AG04450 (cell line): ENCODE measurements at regions not wholly inside any gene's neighbourhood (a gene's known extent, or its start where the extent isn't known, plus 50 kb on each side); places are given as distances from the start of the nearest gene placed in this dataset.

ENCODE experiments used
- CTCF ChIA-PET: fragments of 300-600, 350-600 bp; formaldehyde crosslinking; extraction: SDS; loops from one replicate; lab custom pipeline; 2022; ENCODE audit warnings: antibody characterized with exemption, inconsistent platforms; lab: Charles Lee
- POLR2A ChIA-PET: fragments of 350-600 bp; formaldehyde crosslinking; extraction: SDS; loops from one replicate; lab custom pipeline; 2021; ENCODE audit warnings: antibody characterized with exemption, inconsistent platforms; lab: Yijun Ruan, JAX
- DNase-seq: peaks from one replicate; pipeline ENCODE4 v3.0.0-alpha.2; 2011; ENCODE audit warnings: low read depth, low spot score
- H3K27ac ChIP-seq: one replicate; pipeline ENCODE4 v1.5.1; 2012; ENCODE audit warnings: low read depth, low read length, control low read depth
- H3K27me3 ChIP-seq: one replicate; pipeline ENCODE4 v1.6.0; 2012; ENCODE audit warnings: low read length; ENCODE audit not compliant: control insufficient read depth, insufficient read depth
- H3K4me3 ChIP-seq: 2 replicates; pipeline ENCODE4 v1.5.1; 2011; ENCODE audit warnings: mild to moderate bottlenecking, low read depth, low read length, control low read depth
- H3K9me3 ChIP-seq: 2 replicates; pipeline ENCODE4 v1.5.1; 2012; ENCODE audit warnings: low read length; ENCODE audit not compliant: control insufficient read depth, insufficient read depth
- CTCF ChIP-seq: IDR thresholded peaks from 2 replicates; pipeline ENCODE4 v1.5.1; 2011; ENCODE audit warnings: low read depth, low read length, control low read depth, inconsistent platforms

- no peak for TF ChIP-seq CTCF
- Histone ChIP-seq H3K9me3 (peaks cover 9% of the 10 kb centered on the region; the same call in 1 of the 2 replicates), H3K27me3 (no peaks in the 10 kb centered on the region), H3K4me3 (no peak overlapping the region), H3K27ac (no peak overlapping the region)
- POLR2A ChIA-PET, result no interaction called here
- no peak for DNase-seq
- CTCF ChIA-PET, result no interaction called here
Observed at GRCh38 chr6:23980965-23981364, 145.1 kb upstream of the NRSN1 start.

GRCh38 chr6:23981923-23982322, 144.1 kb upstream of the NRSN1 start:
- H3K4me3 ChIP-seq, result no peak overlapping the region
- TF ChIP-seq CTCF, result no peak
- no peak for DNase-seq
- no peaks in the 10 kb centered on the region for H3K27me3 ChIP-seq
- H3K9me3 ChIP-seq, result peaks cover 12% of the 10 kb centered on the region; the same call in 1 of the 2 replicates
- POLR2A ChIA-PET, result no interaction called here
- CTCF ChIA-PET, result no interaction called here
- H3K27ac ChIP-seq, result no peak overlapping the region

DNA sequence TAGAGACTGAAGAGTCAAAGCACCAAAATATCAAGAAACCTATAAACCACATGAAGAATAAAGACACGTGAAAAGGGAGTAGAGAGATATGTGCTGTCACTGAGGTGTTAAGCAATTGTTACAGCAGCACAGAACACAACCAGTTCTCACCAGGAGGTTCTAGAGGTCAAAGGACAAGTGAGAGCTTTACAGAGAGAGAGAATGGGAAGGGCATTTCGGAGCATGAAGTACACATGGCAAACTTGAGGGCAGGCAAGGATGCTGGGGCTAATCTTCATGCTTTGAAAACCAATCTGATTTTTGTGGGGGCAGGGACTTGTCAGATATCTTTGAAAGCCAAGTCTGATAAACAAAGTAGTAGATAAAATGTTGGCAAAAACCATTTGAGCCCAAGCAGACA, 142.3 kb upstream of the NRSN1 start:
- peaks cover 12% of the 10 kb centered on the region; the same call in 1 of the 2 replicates for H3K9me3 ChIP-seq

GRCh38 chr6:23985015-23985414, 141.0 kb upstream of the NRSN1 start:
- no peak for TF ChIP-seq CTCF
- Histone ChIP-seq H3K4me3 (no peak overlapping the region), H3K27me3 (no peaks in the 10 kb centered on the region), H3K9me3 (peaks cover 12% of the 10 kb centered on the region; the same call in 1 of the 2 replicates), H3K27ac (no peak overlapping the region)
- POLR2A ChIA-PET, result no interaction called here
- CTCF ChIA-PET, result no interaction called here
- DNase-seq, result no peak

More for the DNA sequence above, 142.3 kb upstream of the NRSN1 start:
- POLR2A ChIA-PET, result no interaction called here
- H3K27ac ChIP-seq, result no peak overlapping the region
- no peak for DNase-seq
- CTCF ChIA-PET, result no interaction called here
- no peak overlapping the region for H3K4me3 ChIP-seq
- no peaks in the 10 kb centered on the region for H3K27me3 ChIP-seq
- no peak for TF ChIP-seq CTCF

DNA sequence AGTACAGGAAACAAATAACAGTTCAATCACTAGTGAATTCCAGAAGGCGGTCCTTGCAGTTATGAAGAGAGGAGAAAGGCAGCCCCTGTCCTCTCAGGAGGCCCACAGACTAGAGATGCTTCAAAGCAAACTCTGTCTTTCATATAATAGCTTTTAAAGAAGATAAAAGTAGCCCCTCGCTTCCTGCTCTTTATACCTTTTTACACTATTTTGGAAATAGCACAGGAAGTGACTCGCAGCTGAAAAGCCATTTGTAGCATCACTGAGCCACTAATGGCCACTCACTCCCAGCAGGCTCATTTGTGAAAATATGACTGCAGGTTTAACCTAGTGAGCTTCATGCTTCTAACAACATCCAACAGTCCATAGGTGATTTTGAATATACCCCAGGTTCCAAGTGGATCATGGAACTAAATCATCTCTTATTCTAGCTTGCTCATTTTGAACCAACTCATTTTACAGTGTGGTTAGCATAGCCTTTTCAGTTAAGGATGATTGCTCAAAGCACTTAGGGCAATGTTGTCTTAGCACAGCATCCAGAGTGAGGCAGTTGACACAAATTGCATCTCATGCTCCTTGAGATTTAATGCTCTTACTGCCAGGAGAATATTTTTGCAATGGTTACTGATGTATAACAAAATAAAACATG, 136.0 kb upstream of the NRSN1 start:
- POLR2A ChIA-PET, result no interaction called here
- DNase-seq, result no peak
- H3K9me3 ChIP-seq, result peaks cover 3% of the 10 kb centered on the region; the same call in 1 of the 2 replicates
- no peaks in the 10 kb centered on the region for H3K27me3 ChIP-seq
- no peak overlapping the region for H3K27ac ChIP-seq
- H3K4me3 ChIP-seq, result no peak overlapping the region
- TF ChIP-seq CTCF, result no peak
- CTCF ChIA-PET, result no interaction called here
